ENCODE measurements at regions not wholly inside any gene's neighbourhood (a gene's known extent, or its start where the extent isn't known, plus 50 kb on each side); places are given as distances from the start of the nearest gene placed in this dataset.

- TF ChIP-seq EZH2phosphoT487 (IDR thresholded peaks at IDR 0.05; ENCODE audit: low read depth), result no peak
- no peak for TF ChIP-seq CTCF (IDR thresholded peaks at IDR 0.05; ENCODE audit: low read depth, low read length)
Observed at GRCh38 chr12:58665375-58665774, 254.9 kb downstream of the LRIG3 start.
